Nephron (organoid): ENCODE measurements at regions not wholly inside any gene's neighbourhood (a gene's known extent, or its start where the extent isn't known, plus 50 kb on each side); places are given as distances from the start of the nearest gene placed in this dataset.

ENCODE experiments used
- H3K27ac Mint-ChIP-seq, 3 experiments: 2 replicates each; pipeline ENCODE4 v1.8.0; 2020; ENCODE audit warnings: mixed read lengths in 3 of 3, mild to moderate bottlenecking in 2 of 3, moderate library complexity in 1 of 3
- H3K27me3 Mint-ChIP-seq: 2 replicates; pipeline ENCODE4 v1.8.0; 2021; ENCODE audit warnings: low read depth, mild to moderate bottlenecking, moderate library complexity, mixed read lengths
- H3K36me3 Mint-ChIP-seq: 2 replicates; pipeline ENCODE4 v1.8.0; 2020; ENCODE audit warnings: low read depth, mixed read lengths
- H3K4me1 Mint-ChIP-seq: 2 replicates; pipeline ENCODE4 v1.8.0; 2020; ENCODE audit warnings: mixed read lengths
- H3K4me3 Mint-ChIP-seq, 3 experiments: 2 replicates each; pipeline ENCODE4 v1.8.0; 2020; ENCODE audit warnings: mild to moderate bottlenecking in 3 of 3, mixed read lengths in 3 of 3, moderate library complexity in 2 of 3
- H3K9me3 Mint-ChIP-seq: 2 replicates; pipeline ENCODE4 v1.8.0; 2020; ENCODE audit warnings: mixed read lengths
- CTCF ChIP-seq, 3 experiments: fragments of 200-600 bp; sonication (generic); IDR thresholded peaks; one replicate each; pipeline ENCODE4 v1.5.0; 2021; ENCODE audit warnings: antibody characterized with exemption in 3 of 3; ENCODE audit not compliant: unreplicated experiment in 3 of 3

DNA sequence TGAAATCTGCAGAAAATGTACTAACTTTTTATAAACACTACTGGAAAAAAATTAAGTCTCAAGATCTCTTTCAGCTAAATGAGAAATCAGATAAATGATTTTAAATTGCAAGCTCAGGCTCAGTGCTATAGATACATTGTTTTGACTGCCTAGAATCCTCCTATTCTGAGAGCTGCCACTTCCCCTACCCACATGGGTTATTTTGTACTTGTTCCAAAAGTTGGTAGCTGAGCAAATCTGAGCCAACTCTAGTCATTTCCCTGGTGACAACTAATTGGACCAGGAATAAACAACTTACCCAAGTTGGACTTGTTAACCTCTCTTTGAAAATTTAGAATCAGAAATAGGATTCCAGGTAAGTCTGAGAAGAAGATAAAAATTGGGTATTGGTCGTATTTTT lies 202.1 kb downstream of the MBL2 start:
- H3K4me3 Mint-ChIP-seq, result no peak overlapping the region
- H3K27me3 Mint-ChIP-seq, result no peaks in the 10 kb centered on the region
- no peak for TF ChIP-seq CTCF (IDR thresholded peaks at IDR 0.05; ENCODE audit: unreplicated experiment in 3 of 3)
- no peaks in the 10 kb centered on the region for H3K9me3 Mint-ChIP-seq
- H3K4me1 Mint-ChIP-seq, result no peaks in the 10 kb centered on the region
- no peaks in the 10 kb centered on the region for H3K36me3 Mint-ChIP-seq
- no peak overlapping the region for H3K27ac Mint-ChIP-seq

- H3K27ac Mint-ChIP-seq, result no peak overlapping the region
Observed at GRCh38 chr10:52571018-52571417, 201.6 kb downstream of the MBL2 start.

DNA sequence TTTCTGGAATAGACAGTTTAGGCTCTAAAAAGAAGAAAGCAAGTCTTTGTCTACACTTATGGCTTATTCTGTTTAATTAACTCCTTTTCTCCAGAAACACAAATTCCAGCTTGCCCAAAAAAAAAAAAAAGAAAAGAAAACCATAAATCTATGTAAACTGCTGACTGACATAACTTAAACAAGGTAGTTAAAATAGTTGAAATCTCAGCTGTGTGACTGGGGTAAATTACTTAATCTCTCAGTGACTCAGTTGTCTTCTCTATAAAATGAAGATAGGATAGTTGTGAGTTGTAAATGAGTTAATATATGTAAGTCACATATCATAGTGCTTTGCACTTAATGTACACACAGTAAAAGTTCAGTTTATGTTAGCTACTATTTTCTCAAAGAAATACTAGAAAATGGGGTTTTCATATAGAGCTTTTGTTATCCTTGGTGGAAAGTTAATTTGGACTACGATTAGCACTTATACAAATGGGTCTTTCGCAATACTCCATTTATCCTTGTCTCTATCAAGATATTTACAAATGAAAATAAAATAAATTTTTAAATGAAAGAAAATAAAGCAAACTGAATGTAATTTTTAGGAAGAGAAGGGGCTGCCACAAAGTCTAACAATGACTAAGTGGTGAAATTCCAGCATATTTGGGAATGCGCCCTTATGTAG lies 200.9 kb downstream of the MBL2 start:
- no peaks in the 10 kb centered on the region for H3K36me3 Mint-ChIP-seq
- H3K9me3 Mint-ChIP-seq, result no peaks in the 10 kb centered on the region
- H3K27ac Mint-ChIP-seq, result no peak overlapping the region

More at GRCh38 chr10:52571018-52571417, 201.6 kb downstream of the MBL2 start:
- Mint-ChIP-seq H3K36me3 (no peaks in the 10 kb centered on the region), H3K4me1 (no peaks in the 10 kb centered on the region), H3K9me3 (no peaks in the 10 kb centered on the region), H3K27me3 (no peaks in the 10 kb centered on the region), H3K4me3 (no peak overlapping the region)
- TF ChIP-seq CTCF (IDR thresholded peaks at IDR 0.05; ENCODE audit: unreplicated experiment in 3 of 3), result no peak

GRCh38 chr10:52573347-52573746 lies 199.2 kb downstream of the MBL2 start:
- Mint-ChIP-seq H3K27me3 (no peaks in the 10 kb centered on the region), H3K9me3 (no peaks in the 10 kb centered on the region), H3K36me3 (no peaks in the 10 kb centered on the region), H3K4me3 (no peak overlapping the region), H3K4me1 (no peaks in the 10 kb centered on the region), H3K27ac (no peak overlapping the region)
- TF ChIP-seq CTCF (IDR thresholded peaks at IDR 0.05; ENCODE audit: unreplicated experiment in 3 of 3), result no peak

More for the DNA sequence above, 200.9 kb downstream of the MBL2 start:
- TF ChIP-seq CTCF (IDR thresholded peaks at IDR 0.05; ENCODE audit: unreplicated experiment in 3 of 3), result no peak
- H3K4me3 Mint-ChIP-seq, result no peak overlapping the region
- no peaks in the 10 kb centered on the region for H3K27me3 Mint-ChIP-seq
- no peaks in the 10 kb centered on the region for H3K4me1 Mint-ChIP-seq

DNA sequence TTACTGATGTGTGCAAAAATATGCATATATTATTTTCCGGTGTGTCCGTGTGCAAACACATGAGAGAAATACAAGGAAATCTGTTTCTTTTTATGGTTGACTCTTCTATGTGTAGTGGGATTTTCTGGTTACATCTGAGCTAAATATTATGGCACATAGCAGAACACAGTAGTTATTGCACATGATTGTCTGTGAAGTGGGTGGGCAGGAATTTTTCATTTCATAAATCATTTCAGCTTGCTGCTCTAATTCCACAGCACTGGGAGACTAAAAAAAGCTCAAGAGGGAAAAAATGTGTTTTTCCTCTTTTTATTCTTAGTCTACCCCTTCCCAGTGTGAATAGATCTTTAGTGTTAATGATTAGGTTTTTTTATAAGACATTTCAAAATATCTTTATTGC lies 197.9 kb downstream of the MBL2 start:
- TF ChIP-seq CTCF (IDR thresholded peaks at IDR 0.05; ENCODE audit: unreplicated experiment in 3 of 3), result no peak
- H3K36me3 Mint-ChIP-seq, result no peaks in the 10 kb centered on the region
- H3K27ac Mint-ChIP-seq, result no peak overlapping the region
- H3K4me3 Mint-ChIP-seq, result no peak overlapping the region
- peaks cover 3% of the 10 kb centered on the region for H3K9me3 Mint-ChIP-seq
- H3K4me1 Mint-ChIP-seq, result no peaks in the 10 kb centered on the region
- no peaks in the 10 kb centered on the region for H3K27me3 Mint-ChIP-seq

DNA sequence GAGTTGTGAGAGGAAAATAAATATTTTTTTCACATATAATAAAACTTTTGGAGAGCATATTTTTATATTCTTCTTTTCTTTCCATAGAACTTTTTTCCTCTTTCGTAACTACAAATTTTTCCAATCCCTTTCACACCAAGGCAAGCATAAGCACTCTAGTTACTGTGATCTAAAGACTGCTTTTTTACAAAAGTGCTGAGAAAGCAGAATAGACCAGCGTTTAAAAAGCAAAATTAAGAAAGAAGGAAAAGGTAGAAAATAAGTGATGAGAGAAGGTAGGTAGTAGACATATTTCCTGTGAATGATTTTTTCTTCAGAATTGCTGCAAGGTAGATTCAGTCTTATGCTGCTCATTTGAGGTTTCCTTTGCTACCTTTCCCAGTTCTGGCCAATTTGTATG lies 195.5 kb downstream of the MBL2 start:
- TF ChIP-seq CTCF (IDR thresholded peaks at IDR 0.05; ENCODE audit: unreplicated experiment in 3 of 3), result no peak
- H3K36me3 Mint-ChIP-seq, result peaks cover 9% of the 10 kb centered on the region
- no peak overlapping the region for H3K27ac Mint-ChIP-seq
- H3K4me3 Mint-ChIP-seq, result no peak overlapping the region
- no peaks in the 10 kb centered on the region for H3K4me1 Mint-ChIP-seq
- peaks cover 13% of the 10 kb centered on the region for H3K9me3 Mint-ChIP-seq
- no peaks in the 10 kb centered on the region for H3K27me3 Mint-ChIP-seq
